HG02885 (cell line): ENCODE measurements at regions not wholly inside any gene's neighbourhood (a gene's known extent, or its start where the extent isn't known, plus 50 kb on each side); places are given as distances from the start of the nearest gene placed in this dataset.
"Not testable (repeated sequence)": the region's sequence is repeated elsewhere in the genome, so short reads cannot be mapped to it uniquely, and the experiment has no call there.

ENCODE experiments used
- ATAC-seq: cut with Tn5 transposase; IDR thresholded peaks from one replicate; pipeline ENCODE4 v1.9.1; 2021; ENCODE audit warnings: mild to moderate bottlenecking; ENCODE audit not compliant: unreplicated experiment, poor library complexity

GRCh38 chr12:107362960-107363359 is 269.6 kb upstream of the CRY1 start:
- no peak for ATAC-seq

- ATAC-seq = no peak
Observed at GRCh38 chr12:107364875-107365518, 271.6 kb upstream of the CRY1 start.

GRCh38 chr12:107365703-107366102 is 272.4 kb upstream of the CRY1 start:
- ATAC-seq = no peak

- no peak for ATAC-seq
Observed at GRCh38 chr12:107366322-107366721, 273.0 kb upstream of the CRY1 start.

- no peak for ATAC-seq
Observed at GRCh38 chr12:107368586-107368985, 275.2 kb upstream of the CRY1 start.

GRCh38 chr12:107369006-107369405 is 275.7 kb upstream of the CRY1 start:
- no peak for ATAC-seq

- no peak for ATAC-seq
Observed at GRCh38 chr12:107369679-107370078, 276.3 kb upstream of the CRY1 start.

- ATAC-seq = no peak
Observed at GRCh38 chr12:107372229-107372658, 278.9 kb upstream of the CRY1 start.

- no peak for ATAC-seq
Observed at GRCh38 chr12:107373238-107373809, 280.0 kb upstream of the CRY1 start.

- no peak for ATAC-seq
Observed at GRCh38 chr12:107374161-107374840, 281.0 kb upstream of the CRY1 start.

- no peak for ATAC-seq
Observed at GRCh38 chr12:107375231-107375630, 281.9 kb upstream of the CRY1 start.

- no peak for ATAC-seq
Observed at GRCh38 chr12:107377596-107378385, 284.4 kb upstream of the CRY1 start.

GRCh38 chr12:107378609-107379008 is 285.3 kb upstream of the CRY1 start:
- no peak for ATAC-seq

GRCh38 chr12:107379142-107379851 is 285.9 kb upstream of the CRY1 start:
- not testable (repeated sequence) for ATAC-seq

GRCh38 chr12:107379852-107380567 is 286.7 kb upstream of the CRY1 start:
- no peak for ATAC-seq

- no peak for ATAC-seq
Observed at GRCh38 chr12:107384645-107385044, 291.3 kb upstream of the CRY1 start.

- ATAC-seq = no peak
Observed at GRCh38 chr12:107385509-107385908, 292.2 kb upstream of the CRY1 start.

GRCh38 chr12:107386569-107386968 is 293.2 kb upstream of the CRY1 start:
- ATAC-seq = no peak

GRCh38 chr12:107388263-107388662 is 294.9 kb upstream of the CRY1 start:
- no peak for ATAC-seq

GRCh38 chr12:107390414-107390813 is 295.2 kb upstream of the PWP1 start:
- no peak for ATAC-seq
